ENCODE measurements at regions not wholly inside any gene's neighbourhood (a gene's known extent, or its start where the extent isn't known, plus 50 kb on each side); places are given as distances from the start of the nearest gene placed in this dataset.

- Histone ChIP-seq H3K9me3 (ENCODE audit: control insufficient read depth, low read depth, low read length) (no peaks in the 10 kb centered on the region), H3K27ac (ENCODE audit: control insufficient read depth, insufficient read depth, low read length) (no peak overlapping the region), H3K79me2 (ENCODE audit: control insufficient read depth, insufficient read depth, low read length) (no peaks in the 10 kb centered on the region), H3K4me3 (ENCODE audit: control insufficient read depth in 2 of 3, extremely low read depth in 1 of 3, insufficient read depth in 2 of 3, low read depth in 1 of 3, low read length in 3 of 3) (no peak overlapping the region), H2AFZ (ENCODE audit: control insufficient read depth, low read length) (no peak overlapping the region), H3K9ac (ENCODE audit: control insufficient read depth, extremely low read depth, insufficient read depth, low read length) (no peak overlapping the region), H3K9me1 (ENCODE audit: control insufficient read depth, extremely low read depth, insufficient read depth, low read length) (no peaks in the 10 kb centered on the region), H3K36me3 (ENCODE audit: control insufficient read depth in 2 of 2, extremely low read depth in 1 of 2, insufficient read depth in 2 of 2, low read length in 2 of 2) (no peaks in the 10 kb centered on the region), H3K4me2 (ENCODE audit: control insufficient read depth, extremely low read depth, insufficient read depth, low read depth, low read length) (no peak overlapping the region), H3K4me1 (ENCODE audit: control insufficient read depth, extremely low read depth, insufficient read depth, low read length) (no peaks in the 10 kb centered on the region), H3K27me3 (ENCODE audit: control insufficient read depth, extremely low read depth, insufficient read depth, low read length) (no peaks in the 10 kb centered on the region), H4K20me1 (ENCODE audit: control insufficient read depth, extremely low read depth, insufficient read depth, low read length) (no peaks in the 10 kb centered on the region)
- dilution Hi-C loops (cut with MboI; ENCODE audit: extremely low pct_ligation_motif_present, low sequenced_read_pairs) = no loop called here
- TF ChIP-seq EZH2 (IDR thresholded peaks at IDR 0.05; ENCODE audit: low read length) (no peak), CTCF (optimal IDR thresholded peaks at IDR 0.05 in 1 of 3, IDR thresholded peaks at IDR 0.05 in 1 of 3, conservative IDR thresholded peaks at IDR 0.05 in 1 of 3; ENCODE audit: extremely low read depth in 1 of 3, insufficient read depth in 2 of 3, low read length in 3 of 3) (peak; percentile 26 to 57 (median 36))
- FAIRE-seq (no peak), DNase-seq (ENCODE audit: low read depth, low spot score) (no peak)
Observed at GRCh38 chr7:127504715-127505114, 80.7 kb downstream of the GCC1 start.

GRCh38 chr7:127501817-127502216 is 83.6 kb downstream of the GCC1 start:
- Histone ChIP-seq H3K36me3 (ENCODE audit: control insufficient read depth in 2 of 2, extremely low read depth in 1 of 2, insufficient read depth in 2 of 2, low read length in 2 of 2) (no peaks in the 10 kb centered on the region), H3K4me3 (ENCODE audit: control insufficient read depth in 2 of 3, extremely low read depth in 1 of 3, insufficient read depth in 2 of 3, low read depth in 1 of 3, low read length in 3 of 3) (no peak overlapping the region), H2AFZ (ENCODE audit: control insufficient read depth, low read length) (no peak overlapping the region), H3K9ac (ENCODE audit: control insufficient read depth, extremely low read depth, insufficient read depth, low read length) (no peak overlapping the region), H3K4me2 (ENCODE audit: control insufficient read depth, extremely low read depth, insufficient read depth, low read depth, low read length) (no peak overlapping the region), H3K79me2 (ENCODE audit: control insufficient read depth, insufficient read depth, low read length) (no peaks in the 10 kb centered on the region), H3K27ac (ENCODE audit: control insufficient read depth, insufficient read depth, low read length) (no peak overlapping the region), H3K9me1 (ENCODE audit: control insufficient read depth, extremely low read depth, insufficient read depth, low read length) (no peaks in the 10 kb centered on the region), H3K9me3 (ENCODE audit: control insufficient read depth, low read depth, low read length) (no peaks in the 10 kb centered on the region), H3K4me1 (ENCODE audit: control insufficient read depth, extremely low read depth, insufficient read depth, low read length) (no peaks in the 10 kb centered on the region), H4K20me1 (ENCODE audit: control insufficient read depth, extremely low read depth, insufficient read depth, low read length) (no peaks in the 10 kb centered on the region), H3K27me3 (ENCODE audit: control insufficient read depth, extremely low read depth, insufficient read depth, low read length) (no peaks in the 10 kb centered on the region)
- no peak for FAIRE-seq
- TF ChIP-seq CTCF (optimal IDR thresholded peaks at IDR 0.05 in 1 of 3, IDR thresholded peaks at IDR 0.05 in 1 of 3, conservative IDR thresholded peaks at IDR 0.05 in 1 of 3; ENCODE audit: extremely low read depth in 1 of 3, insufficient read depth in 2 of 3, low read length in 3 of 3) = no peak
- TF ChIP-seq EZH2 (IDR thresholded peaks at IDR 0.05; ENCODE audit: low read length) = no peak
- DNase-seq (ENCODE audit: low read depth, low spot score) = no peak
- dilution Hi-C loops (cut with MboI; ENCODE audit: extremely low pct_ligation_motif_present, low sequenced_read_pairs) = no loop called here
